MCF 10A (cell line): ENCODE measurements at regions not wholly inside any gene's neighbourhood (a gene's known extent, or its start where the extent isn't known, plus 50 kb on each side); places are given as distances from the start of the nearest gene placed in this dataset.

Experiments used
- BruUV-seq: library from RNA; stranded (reverse); fragments of 400-500 nt; replicated peaks from 2 replicates; lab custom pipeline; 2021; lab: Mats Ljungman, UMichigan
- CTCF ChIA-PET: fragments of 300-600 bp; sonication (Branson Sonifier 250); formaldehyde crosslinking; extraction: SDS; loops from one replicate; lab custom pipeline; 2021; ENCODE audit warnings: antibody characterized with exemption, inconsistent platforms; lab: Yijun Ruan, JAX
- POLR2A ChIA-PET: fragments of 300-600, 350-650 bp; sonication (Branson Sonifier 250); formaldehyde crosslinking; extraction: SDS; loops from one replicate; lab custom pipeline; 2020; ENCODE audit warnings: antibody characterized with exemption, inconsistent platforms; lab: Yijun Ruan, JAX
- DNase-seq: peaks from one replicate; pipeline ENCODE4 v3.0.0-alpha.2; 2018; ENCODE audit not compliant: unreplicated experiment
- H3K27ac Mint-ChIP-seq: one replicate; pipeline ENCODE4 v1.8.0; 2022; ENCODE audit warnings: mild to moderate bottlenecking, low read depth, mixed read lengths; ENCODE audit not compliant: unreplicated experiment
- H3K27me3 Mint-ChIP-seq: one replicate; pipeline ENCODE4 v1.8.0; 2022; ENCODE audit warnings: mixed read lengths; ENCODE audit not compliant: insufficient read depth, unreplicated experiment
- H3K36me3 Mint-ChIP-seq: one replicate; pipeline ENCODE4 v1.8.0; 2022; ENCODE audit warnings: mild to moderate bottlenecking, moderate library complexity, mixed read lengths; ENCODE audit not compliant: insufficient read depth, unreplicated experiment
- H3K4me1 Mint-ChIP-seq: one replicate; pipeline ENCODE4 v1.8.0; 2022; ENCODE audit warnings: mixed read lengths; ENCODE audit not compliant: insufficient read depth, unreplicated experiment
- H3K4me3 Mint-ChIP-seq: one replicate; pipeline ENCODE4 v1.8.0; 2022; ENCODE audit warnings: mild to moderate bottlenecking, moderate library complexity, mixed read lengths; ENCODE audit not compliant: unreplicated experiment
- H3K9me3 Mint-ChIP-seq: one replicate; pipeline ENCODE4 v1.8.0; 2022; ENCODE audit warnings: mixed read lengths; ENCODE audit not compliant: unreplicated experiment
- CTCF ChIP-seq: fragments of 200-600 bp; IDR thresholded peaks from one replicate; pipeline ENCODE4 v1.8.0; 2022; ENCODE audit warnings: antibody characterized with exemption, mild to moderate bottlenecking; ENCODE audit not compliant: unreplicated experiment
- intact Hi-C: fragments of 100-400 bp; cut with micrococcal nuclease; formaldehyde crosslinking; loops from 2 replicates; pipeline ENCODE4 v1.14.1; 2022

DNA sequence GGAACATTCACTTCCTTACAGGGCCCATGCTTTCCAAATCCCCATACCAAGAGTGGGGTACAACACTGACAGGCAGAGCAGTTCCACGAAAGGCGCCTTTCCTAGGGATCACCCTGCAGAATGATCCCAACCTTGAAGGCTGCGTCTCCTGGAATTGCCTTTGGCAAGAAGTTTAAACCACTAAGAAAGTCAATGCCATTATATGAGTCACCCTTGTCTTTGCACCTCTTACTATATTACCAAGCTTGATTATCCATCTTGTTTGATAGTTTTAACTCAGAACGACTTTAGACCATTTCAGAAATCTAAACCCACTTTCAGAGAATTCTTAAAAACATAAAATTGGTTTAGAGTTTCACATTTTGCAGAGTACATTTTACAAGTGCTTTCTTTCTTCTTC is 282.1 kb downstream of the ARHGAP12 start:
- H3K27ac Mint-ChIP-seq = no peak overlapping the region
- CTCF ChIA-PET = no interaction called here
- intact Hi-C loops = no loop called here
- BruUV-seq = no TSS peak
- H3K27me3 Mint-ChIP-seq = no peaks in the 10 kb centered on the region
- H3K36me3 Mint-ChIP-seq = no peaks in the 10 kb centered on the region
- H3K4me3 Mint-ChIP-seq = no peak overlapping the region
- POLR2A ChIA-PET = no interaction called here
- no peak for TF ChIP-seq CTCF
- peaks cover 10% of the 10 kb centered on the region for H3K9me3 Mint-ChIP-seq
- peak; percentile 57 for DNase-seq
- H3K4me1 Mint-ChIP-seq = peaks cover 23% of the 10 kb centered on the region

- POLR2A ChIA-PET = interaction anchor here (1.9 kb wide), 1 partner anchor 9 kb away, joined by 9 read pairs; no protein-coding TSS in a partner anchor
- intact Hi-C loops = no loop called here
- Mint-ChIP-seq H3K36me3 (no peaks in the 10 kb centered on the region), H3K4me1 (peaks cover 23% of the 10 kb centered on the region), H3K27me3 (no peaks in the 10 kb centered on the region), H3K27ac (no peak overlapping the region), H3K4me3 (no peak overlapping the region), H3K9me3 (peaks cover 13% of the 10 kb centered on the region)
- peak; percentile 43 for DNase-seq
- CTCF ChIA-PET = interaction anchor here (0.7 to 0.8 kb wide), 2 partner anchors 10 to 825 kb away, joined by 3 read pairs; no protein-coding TSS in a partner anchor
- TF ChIP-seq CTCF = no peak
- no TSS peak for BruUV-seq
Observed at GRCh38 chr10:31645786-31646185, 282.8 kb downstream of the ARHGAP12 start.

GRCh38 chr10:31644931-31645633 is 283.5 kb downstream of the ARHGAP12 start:
- H3K4me3 Mint-ChIP-seq = no peak overlapping the region
- no peak for DNase-seq
- intact Hi-C loops = no loop called here
- no peaks in the 10 kb centered on the region for H3K36me3 Mint-ChIP-seq
- no TSS peak for BruUV-seq
- ChIA-PET CTCF (interaction anchor here (0.7 to 0.8 kb wide), 2 partner anchors 9 to 824 kb away, joined by 3 read pairs; no protein-coding TSS in a partner anchor), POLR2A (interaction anchor here (1.9 kb wide), 1 partner anchor 9 kb away, joined by 9 read pairs; no protein-coding TSS in a partner anchor)
- peaks cover 22% of the 10 kb centered on the region for H3K4me1 Mint-ChIP-seq
- H3K27me3 Mint-ChIP-seq = no peaks in the 10 kb centered on the region
- TF ChIP-seq CTCF = no peak
- peaks cover 13% of the 10 kb centered on the region for H3K9me3 Mint-ChIP-seq
- H3K27ac Mint-ChIP-seq = no peak overlapping the region

- BruUV-seq = no TSS peak
- Mint-ChIP-seq H3K9me3 (peaks cover 13% of the 10 kb centered on the region), H3K36me3 (no peaks in the 10 kb centered on the region), H3K4me1 (peaks cover 17% of the 10 kb centered on the region), H3K27me3 (no peaks in the 10 kb centered on the region), H3K27ac (no peak overlapping the region), H3K4me3 (no peak overlapping the region)
- no peak for DNase-seq
- intact Hi-C loops = no loop called here
- ChIA-PET POLR2A (no interaction called here), CTCF (no interaction called here)
- no peak for TF ChIP-seq CTCF
Observed at GRCh38 chr10:31642281-31642680, 286.4 kb downstream of the ARHGAP12 start.
